OCI-LY3 (cell line): ENCODE measurements at regions not wholly inside any gene's neighbourhood (a gene's known extent, or its start where the extent isn't known, plus 50 kb on each side); places are given as distances from the start of the nearest gene placed in this dataset.

ENCODE experiments used
- H2AFZ ChIP-seq: fragments of 200-600, 300-600 bp; shearing (Covaris generic); 2 replicates; pipeline ENCODE4 v1.6.0; 2014; ENCODE audit warnings: antibody characterized with exemption, low read depth, low read length
- H3K27ac ChIP-seq: fragments of 200-600, 300-600 bp; sonication (generic); 2 replicates; pipeline ENCODE4 v1.5.1; 2014; ENCODE audit warnings: mild to moderate bottlenecking, low read length, moderate library complexity, mixed read lengths
- H3K27me3 ChIP-seq: fragments of 200-600, 300-600 bp; sonication (generic); 2 replicates; pipeline ENCODE4 v1.6.1; 2014; ENCODE audit warnings: low read depth, low read length, mixed read lengths
- H3K36me3 ChIP-seq: fragments of 200-600, 300-600 bp; sonication (generic); replicated peaks from 2 replicates; pipeline ENCODE3; 2014; ENCODE audit warnings: low read depth, low read length, mixed read lengths
- H3K4me1 ChIP-seq: fragments of 300-600, 200-600 bp; sonication (generic); 2 replicates; pipeline ENCODE4 v1.6.1; 2014; ENCODE audit warnings: low read length, mixed read lengths
- H3K4me2 ChIP-seq: fragments of 200-600, 300-600 bp; sonication (generic); 2 replicates; pipeline ENCODE4 v1.6.1; 2014; ENCODE audit warnings: low read length, mixed read lengths
- H3K4me3 ChIP-seq: fragments of 300-600, 200-600 bp; sonication (generic); 2 replicates; pipeline ENCODE4 v1.5.1; 2014; ENCODE audit warnings: antibody characterized with exemption, mild to moderate bottlenecking, low read length, moderate library complexity
- H3K79me2 ChIP-seq: fragments of 300-600, 200-600 bp; shearing (Covaris generic); 2 replicates; pipeline ENCODE4 v1.6.1; 2014; ENCODE audit warnings: mild to moderate bottlenecking, low read length, mixed read lengths
- H3K9ac ChIP-seq: fragments of 300-600, 200-600 bp; shearing (Covaris generic); 2 replicates; pipeline ENCODE4 v1.6.0; 2014; ENCODE audit warnings: mild to moderate bottlenecking, low read length, moderate library complexity
- H3K9me3 ChIP-seq: fragments of 200-600, 300-600 bp; shearing (Covaris generic); 2 replicates; pipeline ENCODE4 v1.6.1; 2014; ENCODE audit warnings: low read length, mixed read lengths; ENCODE audit not compliant: insufficient read depth
- H4K20me1 ChIP-seq: fragments of 200-600, 300-600 bp; sonication (generic); 2 replicates; pipeline ENCODE4 v1.6.1; 2016; ENCODE audit warnings: low read length, mixed read lengths; ENCODE audit not compliant: insufficient read depth
- CTCF ChIP-seq: fragments of 200-600, 300-600 bp; sonication (generic); IDR thresholded peaks from 2 replicates; pipeline ENCODE4 v1.5.1; 2014; ENCODE audit warnings: antibody characterized with exemption, low read length, low read depth
- EZH2phosphoT487 ChIP-seq: fragments of 200-600 bp; shearing (Covaris generic); IDR thresholded peaks from 2 replicates; pipeline ENCODE4 v1.6.1; 2018; ENCODE audit warnings: antibody characterized with exemption, mixed run types, low read depth

GRCh38 chr6:139448998-139449610, 74.7 kb upstream of the CITED2 start:
- Histone ChIP-seq H3K79me2 (no peaks in the 10 kb centered on the region), H3K9me3 (no peaks in the 10 kb centered on the region), H3K4me1 (peaks cover 24% of the 10 kb centered on the region), H3K9ac (no peak overlapping the region), H4K20me1 (no peaks in the 10 kb centered on the region), H3K4me3 (no peak overlapping the region), H3K27me3 (no peaks in the 10 kb centered on the region), H3K36me3 (no peaks in the 10 kb centered on the region), H3K4me2 (peak overlapping the region; percentile 55; the same call in 1 of the 2 replicates), H2AFZ (0 out of 2 replicates have a peak overlapping the region, but pooled peaks have one; percentile 45), H3K27ac (peak overlapping the region; percentile 70)
- no peak for TF ChIP-seq EZH2phosphoT487
- TF ChIP-seq CTCF: no peak

- Histone ChIP-seq H3K27me3 (no peaks in the 10 kb centered on the region), H3K79me2 (no peaks in the 10 kb centered on the region), H3K27ac (peak overlapping the region; percentile 70), H3K9ac (no peak overlapping the region), H3K9me3 (no peaks in the 10 kb centered on the region), H3K4me2 (peak overlapping the region; percentile 55), H3K4me3 (no peak overlapping the region), H3K36me3 (no peaks in the 10 kb centered on the region), H2AFZ (no peak overlapping the region), H4K20me1 (no peaks in the 10 kb centered on the region), H3K4me1 (peaks cover 24% of the 10 kb centered on the region)
- TF ChIP-seq CTCF: no peak
- TF ChIP-seq EZH2phosphoT487: no peak
These were observed 73.7 kb upstream of the CITED2 start for GRCh38 chr6:139448051-139448649.

- H3K4me2 ChIP-seq: no peak overlapping the region; the same call in 1 of the 2 replicates
- TF ChIP-seq EZH2phosphoT487: no peak
- TF ChIP-seq CTCF: no peak
- no peaks in the 10 kb centered on the region for H3K27me3 ChIP-seq
- no peak overlapping the region for H3K4me3 ChIP-seq
- H3K4me1 ChIP-seq: peaks cover 24% of the 10 kb centered on the region
- H3K79me2 ChIP-seq: no peaks in the 10 kb centered on the region
- H4K20me1 ChIP-seq: no peaks in the 10 kb centered on the region
- no peaks in the 10 kb centered on the region for H3K36me3 ChIP-seq
- no peaks in the 10 kb centered on the region for H3K9me3 ChIP-seq
- H2AFZ ChIP-seq: no peak overlapping the region
- peak overlapping the region; percentile 70 for H3K27ac ChIP-seq
- H3K9ac ChIP-seq: no peak overlapping the region
These were observed 73.2 kb upstream of the CITED2 start for GRCh38 chr6:139447656-139447975.

GRCh38 chr6:139446768-139447655, 72.6 kb upstream of the CITED2 start:
- Histone ChIP-seq H3K4me2 (no peak overlapping the region), H4K20me1 (no peaks in the 10 kb centered on the region), H3K4me3 (no peak overlapping the region), H3K4me1 (peaks cover 30% of the 10 kb centered on the region), H2AFZ (no peak overlapping the region), H3K79me2 (no peaks in the 10 kb centered on the region), H3K9me3 (no peaks in the 10 kb centered on the region), H3K36me3 (no peaks in the 10 kb centered on the region), H3K9ac (no peak overlapping the region), H3K27ac (no peak overlapping the region), H3K27me3 (no peaks in the 10 kb centered on the region)
- TF ChIP-seq CTCF (no peak), EZH2phosphoT487 (no peak)
